CD4-positive, alpha-beta T cell treated with Interleukin-21 for 1 hour (primary cell): ENCODE measurements at regions not wholly inside any gene's neighbourhood (a gene's known extent, or its start where the extent isn't known, plus 50 kb on each side); places are given as distances from the start of the nearest gene placed in this dataset.

Experiments
- DNase-seq: peaks from one replicate; pipeline ENCODE4 v3.0.0-alpha.2; 2020

- DNase-seq: no peak
These were observed 1221.1 kb downstream of the SLITRK1 start for GRCh38 chr13:82661126-82661525.

- DNase-seq: no peak
These were observed 1223.5 kb downstream of the SLITRK1 start for GRCh38 chr13:82658811-82659210.

- DNase-seq: no peak
These were observed 1224.8 kb downstream of the SLITRK1 start for GRCh38 chr13:82657471-82657870.

- DNase-seq: no peak
These were observed 1227.1 kb downstream of the SLITRK1 start for GRCh38 chr13:82654861-82655855.

GRCh38 chr13:82654143-82654542, 1228.1 kb downstream of the SLITRK1 start:
- no peak for DNase-seq

- no peak for DNase-seq
These were observed 1234.7 kb downstream of the SLITRK1 start for GRCh38 chr13:82647540-82647939.

- DNase-seq: no peak
These were observed 1246.2 kb downstream of the SLITRK1 start for GRCh38 chr13:82636119-82636518.

GRCh38 chr13:82634946-82635345, 1247.3 kb downstream of the SLITRK1 start:
- no peak for DNase-seq

- DNase-seq: no peak
These were observed 1255.1 kb downstream of the SLITRK1 start for GRCh38 chr13:82627183-82627582.

GRCh38 chr13:82625717-82626116, 1256.6 kb downstream of the SLITRK1 start:
- DNase-seq: no peak

- DNase-seq: no peak
These were observed 1267.2 kb downstream of the SLITRK1 start for GRCh38 chr13:82615043-82615442.

- no peak for DNase-seq
These were observed 1268.2 kb downstream of the SLITRK1 start for GRCh38 chr13:82614086-82614485.

- no peak for DNase-seq
These were observed 1276.3 kb downstream of the SLITRK1 start for GRCh38 chr13:82606008-82606407.

GRCh38 chr13:82597747-82598146, 1284.5 kb downstream of the SLITRK1 start:
- no peak for DNase-seq

GRCh38 chr13:82593239-82593638, 1289.0 kb downstream of the SLITRK1 start:
- DNase-seq: no peak

GRCh38 chr13:82571653-82572052, 1310.6 kb downstream of the SLITRK1 start:
- DNase-seq: no peak

- DNase-seq: no peak
These were observed 1312.7 kb downstream of the SLITRK1 start for GRCh38 chr13:82569581-82569980.

- no peak for DNase-seq
These were observed 1315.4 kb downstream of the SLITRK1 start for GRCh38 chr13:82566864-82567263.

GRCh38 chr13:82565201-82565600, 1317.1 kb downstream of the SLITRK1 start:
- DNase-seq: no peak

GRCh38 chr13:82560889-82561288, 1321.4 kb downstream of the SLITRK1 start:
- DNase-seq: no peak

GRCh38 chr13:82522872-82523271, 1359.4 kb downstream of the SLITRK1 start:
- DNase-seq: no peak

GRCh38 chr13:82506805-82507414, 1375.4 kb downstream of the SLITRK1 start:
- DNase-seq: no peak

GRCh38 chr13:82501834-82502233, 1380.4 kb downstream of the SLITRK1 start:
- DNase-seq: no peak

- no peak for DNase-seq
These were observed 1401.9 kb downstream of the SLITRK1 start for GRCh38 chr13:82480415-82480814.
